ACHN (cell line): ENCODE measurements at regions not wholly inside any gene's neighbourhood (a gene's known extent, or its start where the extent isn't known, plus 50 kb on each side); places are given as distances from the start of the nearest gene placed in this dataset.

ENCODE experiments used
- DNase-seq: peaks from one replicate; pipeline ENCODE4 v3.0.0-alpha.2; 2015
- in situ Hi-C: cut with HindIII; loops from 2 replicates; pipeline ENCODE4 v1.10.0; 2017; ENCODE audit warnings: low sequenced_read_pairs, low pct_ligation_motif_present, low pct_unique_long_range_greater_than_20kb

DNA sequence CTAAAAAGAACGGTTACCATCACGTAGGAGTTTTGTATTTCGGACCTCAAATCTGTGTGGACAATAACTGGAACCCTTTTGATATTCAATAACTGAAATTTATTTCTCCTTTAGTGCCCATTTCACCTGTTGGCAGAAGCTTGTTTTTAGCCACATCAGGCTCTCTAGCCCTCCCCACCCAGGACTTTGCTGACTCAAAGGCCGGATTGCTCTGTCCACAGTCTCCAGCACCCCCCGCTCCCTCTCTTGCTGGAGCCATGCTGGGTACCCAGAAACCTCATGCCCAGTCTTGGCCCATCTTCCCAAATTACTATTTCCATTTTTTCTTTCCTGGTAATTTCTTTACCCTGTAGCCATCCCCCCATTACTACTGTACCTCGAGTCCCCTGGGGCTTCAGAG is 55.8 kb upstream of the DUSP22 start:
- DNase-seq: no peak
- in situ Hi-C loops: no loop called here

DNA sequence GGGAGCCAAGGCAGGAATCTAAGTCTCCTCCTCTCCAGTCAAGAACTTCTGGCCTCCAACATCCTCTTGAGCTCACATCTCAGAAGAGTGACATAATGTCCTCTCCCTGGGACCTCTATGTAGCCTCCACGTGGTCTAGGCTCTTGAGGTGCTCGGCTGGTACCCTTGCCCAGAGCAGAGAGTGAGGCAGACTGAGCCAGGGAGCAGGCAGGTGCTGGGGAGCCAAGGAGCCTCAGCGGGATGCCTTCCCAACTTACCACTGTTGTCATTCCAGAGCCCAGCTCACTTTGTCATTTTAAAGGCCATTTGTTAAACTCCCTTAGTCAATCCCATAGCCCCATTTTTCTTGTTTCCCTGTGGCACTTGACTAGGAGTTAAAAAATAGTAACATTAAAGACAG is 52.1 kb upstream of the DUSP22 start:
- no peak for DNase-seq
- in situ Hi-C loops: no loop called here

GRCh38 chr6:241336-241865 is 50.9 kb upstream of the DUSP22 start:
- in situ Hi-C loops: no loop called here

More at GRCh38 chr6:241336-241865, 50.9 kb upstream of the DUSP22 start:
- DNase-seq: no peak
